ENCODE measurements at regions not wholly inside any gene's neighbourhood (a gene's known extent, or its start where the extent isn't known, plus 50 kb on each side); places are given as distances from the start of the nearest gene placed in this dataset.

DNA sequence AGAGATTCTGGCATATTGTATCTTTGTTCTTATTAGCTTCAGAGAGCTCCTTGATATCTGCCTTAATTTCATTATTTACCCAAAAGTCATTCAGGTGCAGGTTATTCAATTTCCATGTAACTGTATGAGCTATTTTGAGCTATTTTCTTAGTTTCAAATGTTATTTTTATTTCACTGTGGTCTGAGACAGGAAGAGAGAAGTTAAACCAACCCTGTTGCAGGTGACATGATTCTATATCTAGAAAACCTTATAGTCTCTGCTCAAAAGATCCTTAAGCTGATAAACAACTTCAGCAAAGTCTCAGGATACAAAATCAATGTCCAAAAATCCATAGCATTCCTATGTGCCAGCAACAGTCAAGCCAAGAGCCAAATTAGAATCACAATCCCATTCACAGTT, 1644.0 kb upstream of the B3GALT2 start:
- no peaks in the 10 kb centered on the region for H3K4me1 Mint-ChIP-seq (ENCODE audit: low read depth)
- ATAC-seq (no peak), DNase-seq (no peak)
- H3K27me3 Mint-ChIP-seq, result no peaks in the 10 kb centered on the region
- no peak overlapping the region for H3K27ac Mint-ChIP-seq
- TF ChIP-seq, protein P1, sequence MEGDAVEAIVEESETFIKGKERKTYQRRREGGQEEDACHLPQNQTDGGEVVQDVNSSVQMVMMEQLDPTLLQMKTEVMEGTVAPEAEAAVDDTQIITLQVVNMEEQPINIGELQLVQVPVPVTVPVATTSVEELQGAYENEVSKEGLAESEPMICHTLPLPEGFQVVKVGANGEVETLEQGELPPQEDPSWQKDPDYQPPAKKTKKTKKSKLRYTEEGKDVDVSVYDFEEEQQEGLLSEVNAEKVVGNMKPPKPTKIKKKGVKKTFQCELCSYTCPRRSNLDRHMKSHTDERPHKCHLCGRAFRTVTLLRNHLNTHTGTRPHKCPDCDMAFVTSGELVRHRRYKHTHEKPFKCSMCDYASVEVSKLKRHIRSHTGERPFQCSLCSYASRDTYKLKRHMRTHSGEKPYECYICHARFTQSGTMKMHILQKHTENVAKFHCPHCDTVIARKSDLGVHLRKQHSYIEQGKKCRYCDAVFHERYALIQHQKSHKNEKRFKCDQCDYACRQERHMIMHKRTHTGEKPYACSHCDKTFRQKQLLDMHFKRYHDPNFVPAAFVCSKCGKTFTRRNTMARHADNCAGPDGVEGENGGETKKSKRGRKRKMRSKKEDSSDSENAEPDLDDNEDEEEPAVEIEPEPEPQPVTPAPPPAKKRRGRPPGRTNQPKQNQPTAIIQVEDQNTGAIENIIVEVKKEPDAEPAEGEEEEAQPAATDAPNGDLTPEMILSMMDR (IDR thresholded peaks at IDR 0.05), result no peak
- H3K36me3 Mint-ChIP-seq (ENCODE audit: low read depth), result no peaks in the 10 kb centered on the region
- no peak overlapping the region for H3K4me3 Mint-ChIP-seq
- no peaks in the 10 kb centered on the region for H3K9me3 Mint-ChIP-seq
- intact Hi-C loops (cut with micrococcal nuclease), result no loop called here
- ChIA-PET CTCF (no interaction called here), POLR2A (no interaction called here)

DNA sequence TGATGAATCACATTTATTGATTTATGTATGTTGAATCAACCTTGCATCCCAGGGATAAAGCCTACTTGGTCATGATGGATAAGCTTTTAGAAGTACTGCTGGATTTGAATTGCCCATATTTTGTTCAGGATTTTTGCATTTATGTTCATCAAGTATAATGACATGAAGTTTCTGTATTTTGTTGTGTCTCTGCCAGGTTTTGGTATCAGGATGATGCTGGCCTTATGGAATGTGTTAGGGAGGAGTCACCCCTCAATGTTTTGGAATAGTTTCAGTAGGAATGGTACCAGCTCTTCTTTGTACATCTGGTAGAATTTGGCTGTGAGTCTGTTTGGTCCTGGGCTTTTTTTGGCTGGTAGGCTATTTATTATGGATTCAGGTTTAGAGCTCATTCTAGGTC, 1643.1 kb upstream of the B3GALT2 start:
- no peak for ATAC-seq
- no peak overlapping the region for H3K27ac Mint-ChIP-seq
- no peaks in the 10 kb centered on the region for H3K36me3 Mint-ChIP-seq (ENCODE audit: low read depth)
- TF ChIP-seq, protein P1 (IDR thresholded peaks at IDR 0.05), result no peak
- no peaks in the 10 kb centered on the region for H3K9me3 Mint-ChIP-seq
- no peak for DNase-seq
- H3K4me1 Mint-ChIP-seq (ENCODE audit: low read depth), result no peaks in the 10 kb centered on the region
- ChIA-PET CTCF (interaction anchor here (0.6 kb wide), 1 partner anchor 1167 kb away, joined by 3 read pairs; no protein-coding TSS in a partner anchor), POLR2A (no interaction called here)
- intact Hi-C loops (cut with micrococcal nuclease), result no loop called here
- no peak overlapping the region for H3K4me3 Mint-ChIP-seq
- no peaks in the 10 kb centered on the region for H3K27me3 Mint-ChIP-seq

DNA sequence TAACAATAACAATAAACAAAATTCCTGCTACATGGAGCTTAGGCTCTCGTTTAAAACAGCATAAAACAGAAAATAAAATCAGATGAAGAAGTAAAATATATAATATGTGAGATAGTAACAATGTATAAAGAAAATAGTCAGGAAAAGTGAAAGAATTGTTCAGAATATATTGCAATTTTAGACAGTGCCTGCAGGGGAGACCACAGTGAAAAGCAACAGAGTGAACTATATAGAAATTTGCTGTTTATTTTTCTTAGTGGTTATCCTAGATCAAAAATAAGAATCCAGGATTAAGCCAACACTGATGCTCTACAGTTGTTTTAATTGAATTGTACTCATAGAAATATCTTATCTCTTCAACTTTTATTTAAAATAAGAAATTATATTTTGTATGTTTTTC, 1639.0 kb upstream of the B3GALT2 start:
- Mint-ChIP-seq H3K9me3 (no peaks in the 10 kb centered on the region), H3K36me3 (ENCODE audit: low read depth) (no peaks in the 10 kb centered on the region), H3K4me1 (ENCODE audit: low read depth) (no peaks in the 10 kb centered on the region), H3K4me3 (no peak overlapping the region), H3K27me3 (no peaks in the 10 kb centered on the region), H3K27ac (no peak overlapping the region)
- POLR2A ChIA-PET, result no interaction called here
- intact Hi-C loops (cut with micrococcal nuclease), result no loop called here
- CTCF ChIA-PET, result no interaction called here
- no peak for ATAC-seq
- DNase-seq, result no peak
- TF ChIP-seq, protein P1 (IDR thresholded peaks at IDR 0.05), result no peak

DNA sequence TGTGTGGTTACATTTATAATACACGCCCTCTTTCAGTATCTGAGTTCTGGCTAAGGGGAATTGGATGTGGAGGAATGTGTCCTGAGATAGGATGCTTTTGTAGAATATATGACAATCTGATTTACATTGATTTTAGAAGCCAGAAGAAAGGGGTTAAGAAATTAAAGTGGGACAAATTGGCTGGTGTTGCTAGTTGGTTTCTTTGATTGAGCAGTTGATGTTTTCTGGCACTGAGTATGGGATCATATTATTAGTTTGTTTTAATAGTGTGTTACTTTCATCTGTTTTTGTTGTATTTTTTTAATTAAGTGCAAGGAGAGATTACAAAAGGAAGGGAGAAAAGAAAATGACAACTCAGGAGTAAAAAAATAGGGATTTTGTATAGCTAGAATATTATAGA, 1634.7 kb upstream of the B3GALT2 start:
- intact Hi-C loops (cut with micrococcal nuclease), result no loop called here
- Mint-ChIP-seq H3K4me3 (no peak overlapping the region), H3K27ac (no peak overlapping the region), H3K9me3 (no peaks in the 10 kb centered on the region), H3K4me1 (ENCODE audit: low read depth) (no peaks in the 10 kb centered on the region), H3K36me3 (ENCODE audit: low read depth) (no peaks in the 10 kb centered on the region), H3K27me3 (no peaks in the 10 kb centered on the region)
- DNase-seq (no peak), ATAC-seq (no peak)
- CTCF ChIA-PET, result no interaction called here
- POLR2A ChIA-PET, result no interaction called here
- TF ChIP-seq, protein P1 (IDR thresholded peaks at IDR 0.05), result no peak

DNA sequence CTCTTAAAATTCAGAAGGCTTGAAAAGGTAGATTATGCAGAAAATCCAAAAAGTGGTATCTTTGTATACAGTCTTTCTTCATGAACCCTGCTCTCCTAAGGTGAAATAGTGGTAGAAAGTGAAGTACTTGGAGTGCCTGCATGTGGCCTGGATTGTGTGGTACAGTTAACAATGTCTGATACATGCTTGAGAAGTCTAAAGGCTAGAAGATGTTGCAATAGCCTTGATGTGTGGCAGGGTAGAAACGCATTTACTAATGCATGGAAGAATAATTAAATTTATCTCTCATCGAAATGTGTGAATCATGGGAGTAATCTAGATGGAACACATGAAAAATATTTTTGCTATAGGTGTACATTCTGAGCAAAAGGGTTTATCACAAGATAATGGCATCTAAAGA, 1632.3 kb upstream of the B3GALT2 start:
- TF ChIP-seq, protein P1 (IDR thresholded peaks at IDR 0.05), result no peak
- Mint-ChIP-seq H3K27ac (no peak overlapping the region), H3K9me3 (no peaks in the 10 kb centered on the region), H3K36me3 (ENCODE audit: low read depth) (no peaks in the 10 kb centered on the region), H3K4me3 (no peak overlapping the region), H3K4me1 (ENCODE audit: low read depth) (no peaks in the 10 kb centered on the region), H3K27me3 (no peaks in the 10 kb centered on the region)
- ChIA-PET POLR2A (no interaction called here), CTCF (no interaction called here)
- no peak for ATAC-seq
- no peak for DNase-seq
- intact Hi-C loops (cut with micrococcal nuclease), result no loop called here
